ENCODE measurements at regions not wholly inside any gene's neighbourhood (a gene's known extent, or its start where the extent isn't known, plus 50 kb on each side); places are given as distances from the start of the nearest gene placed in this dataset.

DNA sequence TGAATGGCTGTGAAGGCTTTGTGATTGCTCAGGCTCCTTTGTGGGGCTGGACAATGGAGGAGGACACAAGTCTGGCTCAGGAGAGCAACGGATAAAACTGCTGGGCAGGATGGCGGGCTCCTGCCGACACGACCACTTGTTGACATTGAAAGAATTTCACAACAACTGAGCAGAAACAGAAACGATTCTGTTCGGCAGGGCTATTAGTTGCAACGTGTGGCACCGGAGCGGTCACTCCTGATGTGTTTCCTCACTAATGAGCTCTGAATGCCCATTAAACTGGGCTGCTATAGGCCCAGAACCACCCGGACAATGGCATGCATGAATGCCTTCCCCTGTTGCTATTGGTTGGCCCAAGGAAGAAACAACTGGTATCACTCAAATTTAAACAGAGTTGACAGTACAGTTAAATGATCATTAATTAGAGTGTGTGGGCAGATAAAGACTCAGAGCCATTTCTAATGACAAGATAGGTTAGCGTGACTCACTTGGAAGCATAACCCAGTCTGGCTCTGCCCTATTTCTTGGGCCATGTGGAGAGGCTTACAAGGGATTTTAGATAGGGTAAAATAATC lies 142.9 kb downstream of the ASCL1 start:
- DNase-seq, result no peak

DNA sequence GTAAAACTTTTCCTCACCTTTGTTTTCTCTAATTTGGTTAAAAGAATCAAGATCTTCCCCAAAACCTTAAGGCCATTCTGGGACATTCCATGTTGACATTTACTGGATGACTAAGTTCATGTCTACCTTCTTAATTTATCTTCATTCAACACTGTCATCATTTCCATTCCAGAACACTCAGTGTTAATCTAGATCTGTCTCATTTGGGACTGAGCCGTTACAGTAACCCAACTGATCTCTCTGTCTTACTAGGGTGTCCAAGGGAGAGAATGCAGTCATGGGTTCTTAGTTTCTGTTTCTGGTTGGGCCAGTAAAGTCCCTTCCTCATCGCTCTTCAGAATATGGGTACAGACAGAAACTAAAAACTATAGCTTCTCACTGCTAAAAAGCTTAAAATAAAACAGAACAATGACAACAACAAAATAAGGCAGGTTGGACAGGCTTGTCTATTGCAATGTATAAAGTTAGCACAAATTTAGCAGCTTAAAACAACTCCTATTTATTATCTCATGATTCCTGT lies 144.8 kb downstream of the ASCL1 start:
- no peak for DNase-seq

GRCh38 chr12:103105971-103106597 lies 148.6 kb downstream of the ASCL1 start:
- no peak for DNase-seq

DNA sequence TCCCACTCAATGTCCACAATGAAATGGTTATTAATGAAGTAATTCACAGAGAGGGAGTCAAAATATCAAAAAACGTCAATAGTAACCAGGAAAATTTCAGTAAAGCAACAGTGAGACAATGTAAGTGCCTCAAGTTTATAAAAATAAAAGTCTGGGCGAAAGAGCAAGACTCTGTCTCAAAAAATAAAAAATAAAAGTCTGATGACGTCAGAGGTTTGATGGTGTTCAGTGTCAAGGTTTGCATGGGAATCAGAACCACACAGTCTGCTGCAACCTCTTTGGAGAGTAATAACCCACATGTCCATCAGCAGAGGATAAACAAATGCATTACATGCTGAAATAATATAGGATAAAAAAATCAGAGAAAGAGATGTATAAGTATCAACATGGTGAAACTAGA lies 152.4 kb downstream of the ASCL1 start:
- DNase-seq, result no peak

DNA sequence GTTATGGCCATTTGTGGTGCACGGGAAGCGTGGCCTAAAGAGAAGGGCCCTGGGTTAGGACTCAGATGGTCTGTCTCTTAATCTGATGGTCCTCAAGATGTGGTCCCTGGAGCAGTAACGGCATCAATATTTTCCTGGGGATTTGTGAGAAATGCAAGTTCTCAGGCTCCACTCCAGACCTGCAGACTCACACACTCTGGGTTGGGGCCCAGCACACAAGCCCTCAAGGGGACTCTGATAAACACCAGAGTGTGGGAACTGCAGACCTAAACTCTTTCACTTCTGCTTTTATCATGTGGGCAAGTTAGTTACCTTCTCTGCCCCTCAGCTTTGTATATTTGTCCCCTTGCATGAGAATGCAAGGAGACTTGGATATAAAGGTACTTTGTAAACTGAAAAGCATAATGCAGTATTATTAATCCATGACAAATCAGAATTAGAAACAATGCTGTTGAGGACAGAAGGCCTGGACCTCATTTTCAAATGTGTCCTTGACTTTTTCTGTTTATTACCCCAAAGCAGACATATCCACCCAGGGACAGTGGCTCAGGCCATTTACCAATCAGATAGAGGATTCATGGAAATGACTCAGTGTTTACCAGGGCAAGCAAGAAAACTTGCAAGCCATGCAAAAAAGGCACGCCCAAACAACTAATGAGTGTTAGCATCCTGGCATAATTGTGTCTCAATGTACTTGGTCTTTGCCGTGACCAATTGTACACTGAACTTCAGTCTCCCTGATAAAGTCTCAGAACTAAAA lies 157.0 kb downstream of the ASCL1 start:
- DNase-seq, result no peak

GRCh38 chr12:103128862-103129501 lies 171.5 kb downstream of the ASCL1 start:
- DNase-seq, result no peak

GRCh38 chr12:103130564-103130963 lies 173.1 kb downstream of the ASCL1 start:
- DNase-seq, result no peak

GRCh38 chr12:103138538-103138937 lies 181.1 kb downstream of the ASCL1 start:
- DNase-seq, result no peak

- peak; percentile 43 for DNase-seq
Observed at GRCh38 chr12:103139876-103140275, 182.4 kb downstream of the ASCL1 start.

GRCh38 chr12:103140286-103140685 lies 182.8 kb downstream of the ASCL1 start:
- peak; percentile 66 for DNase-seq

DNA sequence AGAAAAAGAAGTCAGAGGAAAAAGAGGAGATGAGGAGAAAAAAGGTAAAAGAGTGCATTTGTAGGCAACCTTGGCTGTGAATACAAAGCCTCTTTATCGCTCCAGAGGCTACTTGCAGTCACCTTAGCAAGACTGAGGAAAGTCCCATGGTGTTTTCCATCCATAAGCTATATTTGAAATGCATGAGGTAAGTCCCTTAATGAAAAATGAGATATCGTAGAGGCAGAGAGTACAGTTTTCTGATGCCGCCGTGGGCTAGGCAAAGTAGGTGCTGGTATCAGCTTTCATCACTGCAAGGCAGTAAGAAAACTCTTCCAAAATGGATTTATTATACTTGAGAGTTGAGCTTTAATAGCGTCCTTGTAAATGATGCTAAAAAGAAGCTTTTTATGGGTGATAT lies 186.8 kb downstream of the ASCL1 start:
- DNase-seq, result no peak

GRCh38 chr12:103160622-103161021 lies 203.1 kb downstream of the ASCL1 start:
- DNase-seq, result no peak

- no peak for DNase-seq
Observed at GRCh38 chr12:103161582-103162362, 204.3 kb downstream of the ASCL1 start.

DNA sequence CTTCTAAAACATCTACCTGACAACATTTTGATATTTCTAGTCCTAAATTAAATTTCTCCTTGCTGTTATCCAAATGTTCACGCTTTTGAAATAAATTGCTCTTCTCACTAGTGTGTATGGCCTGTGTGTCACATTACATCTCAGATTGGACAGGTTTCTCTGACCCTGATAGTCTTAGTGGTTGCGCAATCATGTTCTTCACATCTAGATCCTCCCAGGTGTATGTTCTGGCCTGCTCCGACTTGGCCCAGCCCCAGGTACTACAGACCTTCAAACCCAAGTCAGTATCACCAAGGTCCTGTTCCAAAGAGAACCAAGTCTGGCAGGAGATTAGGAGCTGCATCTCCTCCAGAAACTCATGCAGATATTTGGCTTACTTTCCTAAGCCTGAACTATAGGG lies 209.5 kb downstream of the ASCL1 start:
- no peak for DNase-seq

DNA sequence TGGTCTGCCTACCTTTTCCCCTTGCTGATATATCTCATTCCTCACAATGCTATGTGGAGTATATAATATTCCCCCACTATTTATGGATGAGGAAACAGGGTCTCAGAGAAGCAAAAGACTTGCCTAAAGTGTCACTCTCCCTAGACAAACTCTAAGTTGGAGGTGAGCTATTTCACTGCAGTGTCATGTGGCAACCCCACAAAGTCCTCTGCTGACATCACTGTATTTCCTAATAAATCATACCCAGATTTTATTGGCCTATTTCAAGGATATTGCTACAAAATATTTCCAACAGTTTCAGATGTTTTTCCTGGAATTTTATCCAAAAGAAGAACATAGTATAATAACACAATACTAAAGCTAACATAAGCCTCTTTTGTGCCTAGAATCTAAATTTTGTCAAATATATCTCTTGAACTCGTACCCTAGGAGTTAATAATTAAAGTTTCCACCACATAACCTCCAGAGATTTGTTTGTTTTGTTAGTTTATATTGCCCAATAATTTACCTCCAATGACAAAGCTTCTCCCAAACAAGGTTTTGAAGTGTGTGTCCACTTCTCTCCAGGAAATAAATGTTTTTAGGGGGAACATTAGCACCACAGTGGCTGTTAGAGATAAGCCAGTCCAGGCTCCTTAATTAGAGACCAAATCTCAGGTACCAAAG lies 215.1 kb downstream of the ASCL1 start:
- DNase-seq, result no peak

GRCh38 chr12:103175625-103176024 lies 218.2 kb downstream of the ASCL1 start:
- DNase-seq, result no peak

DNA sequence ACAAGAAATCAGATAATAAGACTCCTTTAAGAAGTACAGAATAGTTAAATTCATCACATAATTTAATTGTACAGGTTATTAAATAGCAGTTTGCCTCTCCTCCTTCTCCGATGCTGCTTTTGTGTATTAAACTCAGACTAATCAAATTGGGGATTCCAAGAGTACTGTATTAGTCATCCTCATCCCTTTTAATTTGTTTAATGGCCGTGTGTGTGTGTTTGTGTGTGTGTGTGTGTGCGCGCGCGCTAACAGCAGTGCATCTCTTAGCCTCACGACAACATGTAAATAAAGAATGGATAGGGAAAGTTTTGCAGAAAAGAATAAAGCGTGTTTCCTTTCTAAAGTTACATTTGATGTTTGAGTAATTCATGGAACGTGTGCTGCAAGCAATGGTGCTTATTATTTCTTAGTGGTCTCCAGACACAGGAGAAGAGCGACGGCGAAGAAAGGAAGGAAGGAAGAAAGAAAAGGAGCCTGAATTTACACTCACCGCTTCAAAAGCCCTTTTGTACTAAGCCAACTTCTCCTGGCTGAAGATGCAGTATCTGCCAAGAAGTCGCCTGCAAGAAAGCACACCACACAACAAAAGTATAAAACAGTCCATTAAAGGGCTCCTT lies 220.3 kb downstream of the ASCL1 start:
- peak; percentile 51 for DNase-seq

DNA sequence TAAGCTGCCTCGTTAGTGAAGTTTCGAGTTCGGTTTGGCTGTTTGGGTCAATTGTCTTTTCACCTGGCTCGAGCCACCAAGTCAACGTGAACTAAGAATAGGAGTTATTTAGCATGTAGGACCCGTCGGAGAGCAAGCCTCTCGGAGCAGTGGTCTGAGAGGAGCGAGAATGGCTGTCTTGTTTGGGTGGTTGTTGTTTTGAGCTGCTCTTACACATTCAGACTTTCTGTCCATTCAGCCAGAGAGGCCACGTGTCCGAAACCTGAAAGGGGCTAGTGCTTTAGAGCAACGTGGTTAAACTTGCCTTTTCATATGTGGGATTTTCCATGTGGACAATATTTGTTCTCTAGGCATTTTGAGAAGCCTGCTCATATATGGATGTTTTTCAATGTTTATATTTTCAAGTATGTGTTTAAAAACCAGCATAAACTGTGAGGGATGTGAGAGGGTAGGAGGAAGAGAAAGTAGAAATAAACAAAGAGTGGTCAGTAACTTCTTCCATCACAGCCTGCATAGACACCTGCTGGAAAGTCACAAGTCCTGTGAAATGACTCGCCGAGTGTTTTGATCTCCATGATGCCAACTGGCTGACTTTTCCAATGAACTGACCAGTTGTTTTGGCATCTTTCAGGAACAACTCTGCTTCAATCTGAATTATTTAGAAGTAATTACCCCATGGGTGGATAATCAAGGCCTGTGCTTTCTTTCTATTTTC lies 221.0 kb downstream of the ASCL1 start:
- DNase-seq, result no peak

DNA sequence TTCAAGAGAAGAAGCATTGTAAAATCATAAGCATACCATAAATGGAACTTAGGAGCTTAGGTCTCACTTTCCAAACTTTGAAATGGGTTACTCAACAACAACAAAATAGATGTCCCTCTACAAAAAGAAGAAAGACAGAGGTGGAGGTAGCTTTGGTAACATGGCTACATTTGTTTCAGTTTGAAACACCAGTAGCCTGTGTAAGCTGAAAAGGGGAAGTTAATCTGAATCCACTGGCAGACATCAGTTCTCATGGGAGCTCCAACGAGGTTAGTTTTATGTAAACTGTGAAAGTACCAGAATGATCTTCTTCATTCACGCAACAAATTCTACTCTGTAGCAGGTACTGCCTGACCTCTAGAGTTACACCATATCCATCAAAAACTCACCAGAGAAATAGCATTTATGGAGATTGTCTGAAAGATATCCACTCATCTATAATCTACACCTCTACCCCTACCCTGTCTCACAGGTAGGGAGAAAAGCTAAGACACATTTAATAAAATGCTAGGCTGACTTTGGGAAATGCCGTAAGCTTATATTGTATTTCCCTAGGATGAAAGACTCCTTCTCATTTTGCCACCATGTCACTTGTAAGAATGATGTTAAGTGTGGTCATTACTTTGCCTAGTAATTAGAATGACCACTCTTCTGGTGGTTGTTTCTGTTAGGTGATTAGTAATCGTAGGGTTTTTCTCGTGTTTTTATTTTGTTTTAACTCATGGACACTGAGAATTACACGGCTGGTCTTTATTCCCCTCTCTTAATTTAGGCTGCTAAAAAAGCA lies 224.1 kb downstream of the ASCL1 start:
- DNase-seq, result no peak

DNA sequence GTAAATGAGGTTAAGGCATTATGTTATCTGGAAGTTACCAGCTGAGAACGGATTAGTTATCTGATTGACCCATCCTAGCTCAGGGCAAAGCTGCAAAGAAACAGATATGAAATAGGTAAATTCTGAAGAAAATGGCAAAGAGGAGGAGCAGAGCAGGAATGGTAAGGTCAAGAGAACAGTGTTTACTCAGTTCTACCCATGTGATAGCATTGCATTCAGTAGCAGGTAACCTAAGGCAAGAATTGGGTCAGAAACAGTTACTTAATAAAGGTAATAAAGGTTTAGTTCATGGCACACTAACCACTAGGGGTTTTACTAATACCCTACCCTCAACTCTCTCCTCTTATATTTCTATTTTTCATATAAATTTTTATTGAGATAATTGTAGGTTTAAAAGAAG lies 224.8 kb downstream of the ASCL1 start:
- no peak for DNase-seq
